ENCODE measurements at regions not wholly inside any gene's neighbourhood (a gene's known extent, or its start where the extent isn't known, plus 50 kb on each side); places are given as distances from the start of the nearest gene placed in this dataset.
"Not testable (repeated sequence)": the region's sequence is repeated elsewhere in the genome, so short reads cannot be mapped to it uniquely, and the experiment has no call there.

DNA sequence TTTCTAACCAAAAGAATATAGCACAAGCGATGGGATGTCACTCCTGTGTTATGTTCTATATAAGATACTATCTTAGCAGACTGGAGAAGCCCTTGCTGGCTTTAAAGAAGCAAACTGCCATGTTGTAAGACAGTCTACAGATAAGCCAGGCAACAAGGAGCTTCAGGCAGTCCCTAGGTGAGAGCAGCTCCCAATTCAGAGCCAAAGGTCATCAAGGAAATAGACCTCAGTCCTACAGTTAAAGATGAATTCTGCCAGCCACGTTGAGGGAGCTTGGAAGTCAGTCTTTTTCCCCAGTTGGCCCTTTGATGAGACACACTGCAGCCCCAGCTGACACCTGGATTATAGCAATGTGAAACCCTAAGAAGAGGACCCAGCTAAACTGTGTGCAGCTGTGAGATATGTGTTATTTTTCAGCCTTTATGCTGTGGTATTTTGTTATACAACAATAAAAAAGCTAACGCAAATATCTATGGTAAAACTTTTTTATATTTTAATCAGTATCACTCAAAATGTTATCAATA is 102.5 kb upstream of the AKAP13 start:
- no peak overlapping the region for H3K27ac Mint-ChIP-seq
- no peaks in the 10 kb centered on the region for H3K36me3 Mint-ChIP-seq (ENCODE audit: low read depth)
- H3K9me3 Mint-ChIP-seq = no peaks in the 10 kb centered on the region
- DNase-seq (ENCODE audit: low spot score) = no peak
- H3K4me3 Mint-ChIP-seq (ENCODE audit: low read depth) = no peak overlapping the region
- peaks cover 3% of the 10 kb centered on the region for H3K27me3 Mint-ChIP-seq (ENCODE audit: low read depth)
- intact Hi-C loops (cut with micrococcal nuclease) = no loop called here
- H3K4me1 Mint-ChIP-seq (ENCODE audit: low read depth) = peaks cover 14% of the 10 kb centered on the region

- DNase-seq (ENCODE audit: low spot score) = no peak
- H3K27me3 Mint-ChIP-seq (ENCODE audit: low read depth) = peaks cover 6% of the 10 kb centered on the region
- H3K36me3 Mint-ChIP-seq (ENCODE audit: low read depth) = no peaks in the 10 kb centered on the region
- H3K27ac Mint-ChIP-seq = no peak overlapping the region
- H3K4me1 Mint-ChIP-seq (ENCODE audit: low read depth) = peaks cover 14% of the 10 kb centered on the region
- H3K4me3 Mint-ChIP-seq (ENCODE audit: low read depth) = no peak overlapping the region
- H3K9me3 Mint-ChIP-seq = no peaks in the 10 kb centered on the region
- intact Hi-C loops (cut with micrococcal nuclease) = no loop called here
These were observed 100.2 kb upstream of the AKAP13 start for GRCh38 chr15:85280203-85280602.

- H3K4me3 Mint-ChIP-seq (ENCODE audit: low read depth) = no peak overlapping the region
- H3K36me3 Mint-ChIP-seq (ENCODE audit: low read depth) = no peaks in the 10 kb centered on the region
- H3K4me1 Mint-ChIP-seq (ENCODE audit: low read depth) = peaks cover 14% of the 10 kb centered on the region
- intact Hi-C loops (cut with micrococcal nuclease) = no loop called here
- H3K9me3 Mint-ChIP-seq = no peaks in the 10 kb centered on the region
- DNase-seq (ENCODE audit: low spot score) = no peak
- H3K27ac Mint-ChIP-seq = no peak overlapping the region
- peaks cover 9% of the 10 kb centered on the region for H3K27me3 Mint-ChIP-seq (ENCODE audit: low read depth)
These were observed 99.0 kb upstream of the AKAP13 start for GRCh38 chr15:85281293-85281882.

- intact Hi-C loops (cut with micrococcal nuclease) = no loop called here
- no peak overlapping the region for H3K4me3 Mint-ChIP-seq (ENCODE audit: low read depth)
- H3K27ac Mint-ChIP-seq = no peak overlapping the region
- peaks cover 14% of the 10 kb centered on the region for H3K27me3 Mint-ChIP-seq (ENCODE audit: low read depth)
- H3K36me3 Mint-ChIP-seq (ENCODE audit: low read depth) = no peaks in the 10 kb centered on the region
- H3K4me1 Mint-ChIP-seq (ENCODE audit: low read depth) = peaks cover 14% of the 10 kb centered on the region
- no peak for DNase-seq (ENCODE audit: low spot score)
- no peaks in the 10 kb centered on the region for H3K9me3 Mint-ChIP-seq
These were observed 97.8 kb upstream of the AKAP13 start for GRCh38 chr15:85282504-85283115.

- H3K4me3 Mint-ChIP-seq (ENCODE audit: low read depth); H3K27ac Mint-ChIP-seq; H3K36me3 Mint-ChIP-seq (ENCODE audit: low read depth); intact Hi-C loops (cut with micrococcal nuclease); DNase-seq (ENCODE audit: low spot score); H3K9me3 Mint-ChIP-seq: not testable (repeated sequence)
- Mint-ChIP-seq H3K4me1 (ENCODE audit: low read depth) (peaks cover 14% of the 10 kb centered on the region), H3K27me3 (ENCODE audit: low read depth) (peaks cover 20% of the 10 kb centered on the region)
These were observed 96.6 kb upstream of the AKAP13 start for GRCh38 chr15:85283815-85284214.

DNA sequence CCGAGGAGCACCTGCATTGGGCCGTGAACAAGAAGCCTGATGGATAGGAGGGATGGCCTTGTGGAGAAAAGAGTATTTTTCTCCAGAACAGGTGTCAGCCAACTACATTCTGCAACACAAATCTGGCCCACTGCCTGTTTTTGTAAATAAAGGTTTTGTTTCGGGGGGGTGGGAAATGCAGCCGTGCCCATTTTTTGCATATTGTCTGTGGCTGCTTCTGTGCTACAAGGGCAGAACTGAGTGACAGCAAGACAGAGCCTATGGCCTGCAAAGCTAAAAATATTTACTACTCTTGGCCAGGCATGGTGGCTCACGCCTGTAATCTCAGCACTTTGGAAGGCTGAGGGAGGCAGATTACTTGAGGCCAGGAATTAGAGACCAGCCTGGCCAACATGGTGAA is 95.9 kb upstream of the AKAP13 start:
- peaks cover 12% of the 10 kb centered on the region for H3K4me1 Mint-ChIP-seq (ENCODE audit: low read depth)
- intact Hi-C loops (cut with micrococcal nuclease) = no loop called here
- no peaks in the 10 kb centered on the region for H3K36me3 Mint-ChIP-seq (ENCODE audit: low read depth)
- no peak overlapping the region for H3K27ac Mint-ChIP-seq
- no peak for DNase-seq (ENCODE audit: low spot score)
- H3K9me3 Mint-ChIP-seq = no peaks in the 10 kb centered on the region
- H3K27me3 Mint-ChIP-seq (ENCODE audit: low read depth) = peaks cover 26% of the 10 kb centered on the region
- H3K4me3 Mint-ChIP-seq (ENCODE audit: low read depth) = no peak overlapping the region

DNA sequence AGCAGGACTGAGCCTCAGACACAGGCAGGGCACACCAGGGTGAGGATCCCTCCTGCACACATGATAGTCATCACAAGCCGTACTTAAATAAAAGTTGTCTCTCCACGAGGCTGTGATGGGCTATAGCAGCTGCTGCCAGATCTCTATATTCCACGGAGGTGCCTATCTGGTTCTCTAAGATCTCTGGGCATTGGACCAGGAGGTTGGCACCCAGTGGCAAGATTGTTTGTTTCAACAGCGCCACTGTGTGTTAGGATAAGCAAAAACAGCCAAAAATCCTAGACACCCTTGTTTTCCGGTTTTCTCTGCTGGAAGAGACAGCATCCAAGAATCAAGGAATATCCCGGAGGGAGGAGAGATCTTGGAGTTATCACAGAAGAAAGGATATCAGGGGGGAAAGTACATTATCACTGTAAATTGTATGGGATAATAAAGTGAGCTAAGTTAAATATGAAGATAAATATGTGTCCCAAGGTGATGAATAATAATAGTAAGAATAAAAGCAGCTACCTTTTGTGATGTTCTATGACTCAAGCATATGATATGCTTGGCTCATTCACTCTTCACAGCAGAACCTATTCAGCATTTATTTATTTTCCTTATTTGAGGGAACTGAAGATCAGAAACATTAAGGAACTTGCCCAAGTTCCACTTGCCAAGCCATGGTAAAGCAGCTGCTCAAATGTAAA is 90.6 kb upstream of the AKAP13 start:
- no peak for DNase-seq (ENCODE audit: low spot score)
- Mint-ChIP-seq H3K36me3 (ENCODE audit: low read depth) (no peaks in the 10 kb centered on the region), H3K4me1 (ENCODE audit: low read depth) (no peaks in the 10 kb centered on the region), H3K9me3 (no peaks in the 10 kb centered on the region), H3K27ac (no peak overlapping the region), H3K4me3 (ENCODE audit: low read depth) (no peak overlapping the region), H3K27me3 (ENCODE audit: low read depth) (peaks cover 41% of the 10 kb centered on the region)
- intact Hi-C loops (cut with micrococcal nuclease) = no loop called here

DNA sequence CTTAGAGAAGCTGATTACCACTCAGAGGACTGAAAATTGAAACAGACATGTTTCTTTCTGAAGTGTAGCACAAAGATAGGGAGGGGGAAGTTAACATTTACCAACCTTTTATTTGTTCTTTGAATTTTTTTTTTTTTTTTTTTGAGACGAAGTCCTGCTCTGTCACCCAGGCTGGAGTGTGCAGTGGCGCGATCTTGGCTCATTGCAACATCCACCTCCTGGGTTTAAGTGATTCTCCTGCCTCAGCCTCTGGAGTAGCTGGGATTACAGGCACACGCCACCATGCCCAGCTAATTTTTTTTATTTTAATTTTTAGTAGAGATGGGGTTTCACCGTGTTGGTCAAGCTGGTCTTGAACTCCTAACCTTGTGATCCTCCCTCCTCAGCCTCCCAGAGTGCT is 87.8 kb upstream of the AKAP13 start:
- Mint-ChIP-seq H3K4me1 (ENCODE audit: low read depth) (peaks cover 12% of the 10 kb centered on the region), H3K27me3 (ENCODE audit: low read depth) (peaks cover 33% of the 10 kb centered on the region)
- H3K9me3 Mint-ChIP-seq; DNase-seq (ENCODE audit: low spot score); H3K4me3 Mint-ChIP-seq (ENCODE audit: low read depth); H3K36me3 Mint-ChIP-seq (ENCODE audit: low read depth); H3K27ac Mint-ChIP-seq; intact Hi-C loops (cut with micrococcal nuclease): not testable (repeated sequence)

GRCh38 chr15:85296615-85297402 is 83.6 kb upstream of the AKAP13 start:
- DNase-seq (ENCODE audit: low spot score) = peak; percentile 65
- no peaks in the 10 kb centered on the region for H3K36me3 Mint-ChIP-seq (ENCODE audit: low read depth)
- peaks cover 7% of the 10 kb centered on the region for H3K27me3 Mint-ChIP-seq (ENCODE audit: low read depth)
- H3K9me3 Mint-ChIP-seq = no peaks in the 10 kb centered on the region
- H3K27ac Mint-ChIP-seq = peak overlapping the region; percentile 8
- H3K4me1 Mint-ChIP-seq (ENCODE audit: low read depth) = peaks cover 19% of the 10 kb centered on the region
- H3K4me3 Mint-ChIP-seq (ENCODE audit: low read depth) = peak overlapping the region; percentile 28
- intact Hi-C loops (cut with micrococcal nuclease) = loop anchor here (1.0 to 2.0 kb wide), 4 partner anchors 22 to 208 kb away; no protein-coding TSS in a partner anchor

DNA sequence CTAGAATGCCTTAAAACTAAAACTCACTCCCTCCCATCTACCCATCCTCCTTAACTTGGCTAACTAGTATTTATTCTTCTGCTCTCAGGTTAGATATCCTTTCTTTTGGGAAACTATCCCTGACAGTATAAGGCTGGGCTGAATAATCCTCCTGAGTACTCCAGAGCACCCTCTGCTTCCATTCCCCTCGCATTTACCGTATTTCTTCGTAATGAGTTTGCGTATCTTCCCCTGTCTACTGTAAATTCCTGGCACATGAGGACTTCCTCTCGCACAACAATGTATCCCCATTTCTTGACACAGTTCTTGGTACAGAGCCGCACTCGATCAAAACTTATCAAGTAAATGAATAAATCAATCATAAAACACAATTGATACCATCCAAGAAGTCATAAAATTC is 82.9 kb upstream of the AKAP13 start:
- Mint-ChIP-seq H3K27ac (no peak overlapping the region), H3K36me3 (ENCODE audit: low read depth) (no peaks in the 10 kb centered on the region), H3K4me1 (ENCODE audit: low read depth) (peaks cover 24% of the 10 kb centered on the region), H3K9me3 (no peaks in the 10 kb centered on the region), H3K4me3 (ENCODE audit: low read depth) (no peak overlapping the region), H3K27me3 (ENCODE audit: low read depth) (no peaks in the 10 kb centered on the region)
- DNase-seq (ENCODE audit: low spot score) = no peak
- intact Hi-C loops (cut with micrococcal nuclease) = loop anchor here (2.0 kb wide), 2 partner anchors 21 to 33 kb away; no protein-coding TSS in a partner anchor

DNA sequence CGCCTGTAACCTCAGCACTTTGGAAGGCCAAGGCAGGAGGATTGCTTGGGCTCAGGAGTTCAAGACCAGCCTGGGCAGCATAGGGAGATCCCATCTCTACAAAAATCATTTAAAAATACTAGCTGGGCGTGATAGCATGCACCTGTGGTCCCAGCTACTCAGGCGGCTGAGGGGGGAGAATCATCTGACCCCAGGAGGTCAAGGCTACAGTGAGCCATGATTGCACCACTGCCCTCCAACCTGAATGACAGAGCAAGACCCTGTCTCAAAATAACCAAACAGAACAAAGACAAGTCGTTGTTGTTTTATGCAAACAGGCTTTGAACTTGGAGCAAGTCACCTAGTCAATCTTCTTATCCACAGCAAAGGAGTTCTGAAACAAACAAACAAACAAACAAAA is 82.0 kb upstream of the AKAP13 start:
- Mint-ChIP-seq H3K9me3 (no peaks in the 10 kb centered on the region), H3K4me1 (ENCODE audit: low read depth) (peaks cover 27% of the 10 kb centered on the region), H3K27ac (no peak overlapping the region), H3K27me3 (ENCODE audit: low read depth) (no peaks in the 10 kb centered on the region), H3K36me3 (ENCODE audit: low read depth) (no peaks in the 10 kb centered on the region), H3K4me3 (ENCODE audit: low read depth) (no peak overlapping the region)
- intact Hi-C loops (cut with micrococcal nuclease) = no loop called here
- no peak for DNase-seq (ENCODE audit: low spot score)

- H3K4me1 Mint-ChIP-seq (ENCODE audit: low read depth) = peaks cover 27% of the 10 kb centered on the region
- no peak overlapping the region for H3K4me3 Mint-ChIP-seq (ENCODE audit: low read depth)
- H3K9me3 Mint-ChIP-seq = no peaks in the 10 kb centered on the region
- H3K27ac Mint-ChIP-seq = no peak overlapping the region
- H3K36me3 Mint-ChIP-seq (ENCODE audit: low read depth) = no peaks in the 10 kb centered on the region
- no peaks in the 10 kb centered on the region for H3K27me3 Mint-ChIP-seq (ENCODE audit: low read depth)
- intact Hi-C loops (cut with micrococcal nuclease) = no loop called here
- no peak for DNase-seq (ENCODE audit: low spot score)
These were observed 81.5 kb upstream of the AKAP13 start for GRCh38 chr15:85298941-85299340.
